SK-N-SH (cell line): ENCODE measurements at regions not wholly inside any gene's neighbourhood (a gene's known extent, or its start where the extent isn't known, plus 50 kb on each side); places are given as distances from the start of the nearest gene placed in this dataset.

Experiments
- EP300 ChIP-seq, 2 experiments: IDR thresholded peaks; 2 replicates each; pipeline versions ENCODE4 v1.4.0 to v1.6.1; 2012; ENCODE audit warnings: borderline replicate concordance in 1 of 2, low read depth in 1 of 2, low read length in 1 of 2
- EZH2phosphoT487 ChIP-seq: fragments of 200-600 bp; sonication (generic); IDR thresholded peaks from 2 replicates; pipeline ENCODE4 v1.6.1; 2017; ENCODE audit warnings: low read depth, mixed run types, mild to moderate bottlenecking, antibody characterized with exemption, moderate library complexity, borderline replicate concordance
- FOSL2 ChIP-seq: IDR thresholded peaks from 2 replicates; pipeline ENCODE4 v1.4.0; 2012; ENCODE audit warnings: low read depth, mild to moderate bottlenecking, moderate library complexity, borderline replicate concordance
- GABPA ChIP-seq: IDR thresholded peaks from 2 replicates; pipeline ENCODE4 v1.4.0; 2012; ENCODE audit warnings: low read depth, mild to moderate bottlenecking
- MXI1 ChIP-seq: IDR thresholded peaks from 2 replicates; pipeline ENCODE4 v1.6.1; 2012; ENCODE audit warnings: mild to moderate bottlenecking, low read depth, low read length, improper control_type of control experiment
- POLR2AphosphoS5 ChIP-seq: IDR thresholded peaks from 2 replicates; pipeline ENCODE4 v1.6.1; 2012; ENCODE audit warnings: low read depth, low read length
- RAD21 ChIP-seq: IDR thresholded peaks from 2 replicates; pipeline ENCODE4 v1.6.1; 2012; ENCODE audit warnings: mild to moderate bottlenecking, low read length
- TAF1 ChIP-seq: IDR thresholded peaks from 2 replicates; pipeline ENCODE4 v1.6.1; 2012; ENCODE audit warnings: low read depth, mild to moderate bottlenecking, low read length, moderate library complexity, borderline replicate concordance
- TF ChIP-seq, protein P1 (sequence below): fragments of 200-600 bp; sonication (generic); IDR thresholded peaks from 2 replicates; pipeline ENCODE4 v1.6.1; 2017; ENCODE audit warnings: antibody characterized with exemption, mild to moderate bottlenecking, moderate library complexity
- TF ChIP-seq, protein P2 (sequence below): fragments of 150-350 bp; IDR thresholded peaks from 2 replicates; pipeline ENCODE4 v1.6.1; 2017; ENCODE audit warnings: antibody characterized with exemption, low read length, low read depth, borderline replicate concordance

DNA sequence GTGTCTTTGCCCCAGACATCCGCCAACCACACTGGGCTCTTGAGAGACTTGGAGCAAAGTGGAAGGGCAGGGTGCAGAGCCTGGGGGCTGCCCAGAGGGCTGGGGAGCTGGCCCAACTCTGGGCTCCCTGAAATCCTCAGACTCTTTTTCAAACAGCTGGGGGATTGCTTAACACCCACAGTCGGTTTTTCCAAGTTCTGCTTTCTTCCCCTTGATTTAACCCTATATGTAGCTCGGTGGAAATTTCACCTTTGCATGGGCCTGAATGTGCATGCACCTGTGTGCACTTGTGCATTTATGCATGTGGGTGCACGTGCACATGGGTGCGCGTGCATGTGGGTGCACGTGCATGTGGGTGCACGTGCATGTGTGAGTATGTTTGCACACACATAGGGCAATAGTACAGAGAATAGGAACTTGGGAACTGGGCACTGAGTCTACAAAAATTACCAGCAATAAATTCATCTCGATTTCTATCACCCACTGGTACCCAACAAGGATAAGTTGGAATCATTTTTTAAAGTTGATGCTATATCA is 52.3 kb upstream of the RFLNA start:
- TF ChIP-seq TAF1 (no peak), EP300 (IDR thresholded peaks at IDR 0.05; ENCODE audit: borderline replicate concordance in 1 of 2, low read depth in 1 of 2, low read length in 1 of 2) (no peak), GABPA (no peak), RAD21 (no peak), POLR2AphosphoS5 (no peak), EZH2phosphoT487 (no peak), MXI1 (no peak), FOSL2 (no peak)
- TF ChIP-seq, protein P1, sequence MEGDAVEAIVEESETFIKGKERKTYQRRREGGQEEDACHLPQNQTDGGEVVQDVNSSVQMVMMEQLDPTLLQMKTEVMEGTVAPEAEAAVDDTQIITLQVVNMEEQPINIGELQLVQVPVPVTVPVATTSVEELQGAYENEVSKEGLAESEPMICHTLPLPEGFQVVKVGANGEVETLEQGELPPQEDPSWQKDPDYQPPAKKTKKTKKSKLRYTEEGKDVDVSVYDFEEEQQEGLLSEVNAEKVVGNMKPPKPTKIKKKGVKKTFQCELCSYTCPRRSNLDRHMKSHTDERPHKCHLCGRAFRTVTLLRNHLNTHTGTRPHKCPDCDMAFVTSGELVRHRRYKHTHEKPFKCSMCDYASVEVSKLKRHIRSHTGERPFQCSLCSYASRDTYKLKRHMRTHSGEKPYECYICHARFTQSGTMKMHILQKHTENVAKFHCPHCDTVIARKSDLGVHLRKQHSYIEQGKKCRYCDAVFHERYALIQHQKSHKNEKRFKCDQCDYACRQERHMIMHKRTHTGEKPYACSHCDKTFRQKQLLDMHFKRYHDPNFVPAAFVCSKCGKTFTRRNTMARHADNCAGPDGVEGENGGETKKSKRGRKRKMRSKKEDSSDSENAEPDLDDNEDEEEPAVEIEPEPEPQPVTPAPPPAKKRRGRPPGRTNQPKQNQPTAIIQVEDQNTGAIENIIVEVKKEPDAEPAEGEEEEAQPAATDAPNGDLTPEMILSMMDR, result no peak
- TF ChIP-seq, protein P2, sequence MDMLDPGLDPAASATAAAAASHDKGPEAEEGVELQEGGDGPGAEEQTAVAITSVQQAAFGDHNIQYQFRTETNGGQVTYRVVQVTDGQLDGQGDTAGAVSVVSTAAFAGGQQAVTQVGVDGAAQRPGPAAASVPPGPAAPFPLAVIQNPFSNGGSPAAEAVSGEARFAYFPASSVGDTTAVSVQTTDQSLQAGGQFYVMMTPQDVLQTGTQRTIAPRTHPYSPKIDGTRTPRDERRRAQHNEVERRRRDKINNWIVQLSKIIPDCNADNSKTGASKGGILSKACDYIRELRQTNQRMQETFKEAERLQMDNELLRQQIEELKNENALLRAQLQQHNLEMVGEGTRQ, result no peak
